PC-9 (cell line): ENCODE measurements at regions not wholly inside any gene's neighbourhood (a gene's known extent, or its start where the extent isn't known, plus 50 kb on each side); places are given as distances from the start of the nearest gene placed in this dataset.

Experiments used
- BruUV-seq: library from RNA; stranded (reverse); fragments of 400-500 nt; replicated peaks from 2 replicates; lab custom pipeline; 2021; lab: Mats Ljungman, UMichigan
- CTCF ChIA-PET: fragments of 300-600 bp; sonication (Branson Sonifier 250); formaldehyde crosslinking; loops from one replicate; lab custom pipeline; 2022; ENCODE audit warnings: antibody characterized with exemption; lab: Charles Lee
- POLR2A ChIA-PET: fragments of 300-600 bp; sonication (Branson Sonifier 250); formaldehyde crosslinking; loops from one replicate; lab custom pipeline; 2022; ENCODE audit warnings: antibody characterized with exemption; ENCODE audit not compliant: unreplicated experiment; lab: Charles Lee
- DNase-seq, 2 experiments: peaks; one replicate each; pipeline versions ENCODE4 v3.0.0 to v3.0.0-alpha.2; 2015 to 2022; ENCODE audit warnings: mixed read lengths in 1 of 2
- H2AFZ ChIP-seq: fragments of 200-600 bp; sonication (generic); 2 replicates; pipeline ENCODE4 v1.8.1; 2017; ENCODE audit warnings: antibody characterized with exemption
- H3F3A ChIP-seq: fragments of 200-600 bp; sonication (generic); 2 replicates; pipeline ENCODE4 v1.8.1; 2017; ENCODE audit warnings: antibody characterized with exemption, mild to moderate bottlenecking, low read depth; ENCODE audit not compliant: insufficient read depth
- H3K27ac ChIP-seq: fragments of 200-600 bp; sonication (generic); 2 replicates; pipeline ENCODE4 v1.6.1; 2016; ENCODE audit warnings: mixed run types
- H3K27me3 ChIP-seq: fragments of 200-600 bp; sonication (generic); 2 replicates; pipeline ENCODE4 v1.6.1; 2016; ENCODE audit warnings: low read depth, mixed run types; ENCODE audit not compliant: insufficient read depth
- H3K36me3 ChIP-seq: fragments of 200-600 bp; sonication (generic); 2 replicates; pipeline ENCODE4 v1.6.1; 2016; ENCODE audit warnings: low read depth, mixed run types
- H3K4me1 ChIP-seq: fragments of 200-600 bp; sonication (generic); replicated peaks from 2 replicates; pipeline ENCODE4 v1.6.1; 2016; ENCODE audit warnings: mixed run types; ENCODE audit not compliant: insufficient read depth
- H3K4me2 ChIP-seq: fragments of 200-600 bp; sonication (generic); 2 replicates; pipeline ENCODE4 v1.6.1; 2017; ENCODE audit warnings: mixed run types
- H3K4me3 ChIP-seq: fragments of 200-600 bp; sonication (generic); 2 replicates; pipeline ENCODE4 v1.6.1; 2016; ENCODE audit warnings: mixed run types
- H3K79me2 ChIP-seq: fragments of 200-600 bp; sonication (generic); 2 replicates; pipeline ENCODE4 v1.6.1; 2017; ENCODE audit warnings: low read depth, mixed run types
- H3K9me2 ChIP-seq: fragments of 200-600 bp; sonication (generic); 2 replicates; pipeline ENCODE4 v1.8.1; 2017; ENCODE audit warnings: mild to moderate bottlenecking; ENCODE audit not compliant: insufficient read depth
- H3K9me3 ChIP-seq: fragments of 200-600 bp; sonication (generic); 2 replicates; pipeline ENCODE4 v1.8.1; 2016; ENCODE audit warnings: low read depth; ENCODE audit not compliant: insufficient read depth
- H4K20me1 ChIP-seq: fragments of 200-600 bp; sonication (generic); 2 replicates; pipeline ENCODE4 v1.8.1; 2017; ENCODE audit not compliant: insufficient read depth
- CTCF ChIP-seq: fragments of 200-600 bp; sonication (generic); conservative IDR thresholded peaks from 2 replicates; pipeline ENCODE4 v1.6.1; 2017; ENCODE audit warnings: mixed run types, antibody characterized with exemption, mild to moderate bottlenecking, moderate library complexity
- EZH2 ChIP-seq: fragments of 200-600 bp; sonication (generic); IDR thresholded peaks from 2 replicates; pipeline ENCODE4 v1.8.0; 2017; ENCODE audit warnings: antibody characterized with exemption, low read depth
- intact Hi-C: fragments of 100-400 bp; cut with micrococcal nuclease; formaldehyde crosslinking; loops from one replicate; pipeline ENCODE4 v1.10.0; 2022; ENCODE audit not compliant: unreplicated experiment

DNA sequence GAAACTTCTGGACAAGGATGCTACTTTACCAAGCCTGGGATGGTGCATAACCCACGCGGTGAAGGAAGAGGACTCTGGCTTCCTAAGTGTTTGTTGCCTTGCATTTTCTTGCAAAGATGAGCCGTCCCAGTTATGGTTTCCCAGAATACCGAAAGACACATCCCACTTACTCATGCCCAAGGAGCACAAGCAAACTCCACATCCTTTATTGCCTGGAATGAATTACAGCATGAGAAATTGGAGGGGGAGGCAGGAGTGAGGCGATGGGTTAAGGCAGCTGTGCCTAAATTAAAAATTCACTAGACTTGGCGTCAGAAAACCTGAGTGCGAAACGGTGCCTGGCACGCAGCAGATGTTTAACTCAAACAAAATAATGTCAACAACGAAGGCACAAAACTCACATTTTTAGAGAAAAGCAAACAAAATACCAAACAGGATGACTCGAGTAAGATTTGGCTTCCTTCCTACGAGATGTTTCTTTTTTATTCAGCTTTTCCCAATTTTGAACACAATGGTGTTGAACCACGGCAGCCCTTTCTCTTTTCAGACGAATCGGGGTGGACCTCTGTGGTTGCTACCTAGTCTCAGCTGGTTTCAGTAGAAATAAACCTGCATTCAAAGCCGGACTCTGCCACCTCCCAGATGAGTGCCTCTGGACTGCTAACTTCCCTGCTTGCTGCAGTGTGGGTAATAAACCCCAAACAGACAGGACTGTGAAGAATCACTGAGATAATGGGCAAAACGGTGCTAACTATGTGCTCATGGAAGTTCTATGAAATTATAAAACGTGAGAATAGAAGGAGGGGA, 100.3 kb upstream of the NCK2 start:
- no peaks in the 10 kb centered on the region for H3K79me2 ChIP-seq
- DNase-seq, result no peak
- H4K20me1 ChIP-seq, result no peaks in the 10 kb centered on the region
- no peaks in the 10 kb centered on the region for H3K9me2 ChIP-seq
- no peaks in the 10 kb centered on the region for H3K4me1 ChIP-seq
- BruUV-seq, result no TSS peak
- H3K27ac ChIP-seq, result no peak overlapping the region
- H3F3A ChIP-seq, result no peaks in the 10 kb centered on the region
- H2AFZ ChIP-seq, result no peak overlapping the region
- H3K4me2 ChIP-seq, result no peak overlapping the region
- no peaks in the 10 kb centered on the region for H3K36me3 ChIP-seq
- ChIA-PET POLR2A (no interaction called here), CTCF (no interaction called here)
- TF ChIP-seq CTCF (no peak), EZH2 (no peak)
- no peak overlapping the region for H3K4me3 ChIP-seq
- intact Hi-C loops, result no loop called here
- no peaks in the 10 kb centered on the region for H3K9me3 ChIP-seq
- H3K27me3 ChIP-seq, result peaks cover 91% of the 10 kb centered on the region

- CTCF ChIA-PET, result no interaction called here
- no peaks in the 10 kb centered on the region for H3K4me1 ChIP-seq
- no peaks in the 10 kb centered on the region for H3K79me2 ChIP-seq
- no peaks in the 10 kb centered on the region for H3F3A ChIP-seq
- no peaks in the 10 kb centered on the region for H4K20me1 ChIP-seq
- no peak for DNase-seq
- no peak overlapping the region for H3K27ac ChIP-seq
- intact Hi-C loops, result no loop called here
- POLR2A ChIA-PET, result no interaction called here
- H3K9me2 ChIP-seq, result no peaks in the 10 kb centered on the region
- H3K9me3 ChIP-seq, result no peaks in the 10 kb centered on the region
- no TSS peak for BruUV-seq
- H3K27me3 ChIP-seq, result peaks cover 90% of the 10 kb centered on the region
- H3K4me3 ChIP-seq, result no peak overlapping the region
- H2AFZ ChIP-seq, result no peak overlapping the region
- H3K4me2 ChIP-seq, result no peak overlapping the region
- TF ChIP-seq CTCF (no peak), EZH2 (no peak)
- no peaks in the 10 kb centered on the region for H3K36me3 ChIP-seq
Measured at GRCh38 chr2:105643405-105644173, 101.1 kb upstream of the NCK2 start.

- ChIA-PET POLR2A (no interaction called here), CTCF (no interaction called here)
- Histone ChIP-seq H3F3A (no peaks in the 10 kb centered on the region), H3K4me1 (no peaks in the 10 kb centered on the region), H3K9me2 (no peaks in the 10 kb centered on the region), H2AFZ (no peak overlapping the region), H3K27ac (no peak overlapping the region), H3K4me3 (no peak overlapping the region), H3K36me3 (no peaks in the 10 kb centered on the region), H3K9me3 (no peaks in the 10 kb centered on the region), H3K27me3 (peaks cover 90% of the 10 kb centered on the region), H4K20me1 (no peaks in the 10 kb centered on the region), H3K4me2 (no peak overlapping the region), H3K79me2 (no peaks in the 10 kb centered on the region)
- TF ChIP-seq CTCF (no peak), EZH2 (no peak)
- DNase-seq, result no peak
- BruUV-seq, result no TSS peak
- intact Hi-C loops, result no loop called here
Measured at GRCh38 chr2:105641389-105641811, 103.3 kb upstream of the NCK2 start.
